ENCODE measurements at regions not wholly inside any gene's neighbourhood (a gene's known extent, or its start where the extent isn't known, plus 50 kb on each side); places are given as distances from the start of the nearest gene placed in this dataset.
"Not testable (repeated sequence)": the region's sequence is repeated elsewhere in the genome, so short reads cannot be mapped to it uniquely, and the experiment has no call there.

DNA sequence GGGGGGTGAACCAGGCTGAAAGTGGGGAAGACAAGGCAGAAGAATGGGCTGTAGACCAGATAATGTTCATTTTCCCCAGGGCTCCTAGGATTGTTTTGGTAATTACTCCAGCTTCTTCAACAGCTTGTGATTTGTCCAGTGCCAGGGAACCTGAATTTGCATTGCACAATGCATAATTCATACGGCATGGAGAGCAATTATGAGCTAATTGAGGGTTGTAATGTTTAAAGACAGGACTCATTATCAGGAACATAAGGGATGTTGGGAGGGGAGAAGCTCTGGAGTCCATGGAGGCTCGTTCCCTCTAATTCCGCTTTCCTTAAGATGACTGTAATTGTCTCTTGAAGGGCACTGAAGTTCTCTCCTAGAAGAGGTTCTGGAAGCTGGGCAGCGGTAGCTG lies 405.0 kb upstream of the ZMIZ1 start:
- TF ChIP-seq CTCF (conservative IDR thresholded peaks at IDR 0.05; ENCODE audit: low read depth, low read length) (no peak), EZH2 (IDR thresholded peaks at IDR 0.05; ENCODE audit: borderline replicate concordance, low read depth, low read length, poor library complexity, severe bottlenecking) (no peak)
- peaks cover 11% of the 10 kb centered on the region for H3K27me3 ChIP-seq (replicated peaks; ENCODE audit: insufficient read depth, low read depth, low read length, poor library complexity)
- no peaks in the 10 kb centered on the region for H3K4me1 ChIP-seq (ENCODE audit: insufficient read depth, low read length, poor library complexity, severe bottlenecking)
- ChIA-PET POLR2A (ENCODE audit: low non-redundant PET) (no interaction called here), CTCF (no interaction called here)
- no peak overlapping the region for H3K4me3 ChIP-seq (ENCODE audit: low read depth, low read length, poor library complexity, severe bottlenecking)
- no peak overlapping the region for H3K27ac ChIP-seq (ENCODE audit: low read depth, low read length, poor library complexity, severe bottlenecking)
- DNase-seq (ENCODE audit: low spot score): no peak
- H3K36me3 ChIP-seq (ENCODE audit: insufficient read depth, low read length, poor library complexity, severe bottlenecking): no peaks in the 10 kb centered on the region
- peaks cover 8% of the 10 kb centered on the region for H3K9me3 ChIP-seq (ENCODE audit: low read depth, low read length, poor library complexity, severe bottlenecking)
- no TSS peak for BruUV-seq (replicated peaks)
- intact Hi-C loops (cut with micrococcal nuclease; ENCODE audit: unreplicated experiment): loop anchor here (10.0 kb wide), 1 partner anchor 401 kb away; the partner anchor contains the start of gene ZMIZ1

DNA sequence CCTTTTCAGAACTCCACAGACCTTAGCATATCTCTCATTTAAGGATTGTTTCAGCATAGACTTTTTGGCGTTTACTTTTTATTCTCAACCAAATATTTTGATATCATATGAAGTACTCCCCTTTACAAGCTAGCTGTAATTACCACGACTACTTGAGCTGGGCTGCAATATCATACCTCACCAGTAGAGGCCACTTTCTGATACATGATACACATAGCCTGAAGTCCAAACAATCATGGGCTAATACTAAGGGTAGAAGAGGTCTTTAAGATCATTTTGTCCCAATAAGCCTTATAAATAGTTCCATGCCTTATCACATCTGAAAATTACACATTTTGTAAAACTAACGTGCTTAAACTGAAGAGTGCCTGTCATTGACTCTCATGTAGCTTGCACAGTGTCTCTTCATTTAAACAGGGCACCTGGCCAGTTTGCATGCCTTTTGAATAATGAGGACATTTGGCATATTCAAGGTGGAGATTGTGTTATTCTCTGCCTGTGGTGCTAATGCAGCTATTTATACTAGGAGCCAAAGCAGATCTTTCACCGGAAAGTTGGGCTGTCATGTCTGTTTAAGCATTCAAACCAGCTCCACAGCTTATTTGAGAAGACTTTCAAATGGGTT lies 403.7 kb upstream of the ZMIZ1 start:
- intact Hi-C loops (cut with micrococcal nuclease; ENCODE audit: unreplicated experiment): loop anchor here (10.0 kb wide), 1 partner anchor 400 kb away; the partner anchor contains the start of gene ZMIZ1
- Histone ChIP-seq H3K4me1 (ENCODE audit: insufficient read depth, low read length, poor library complexity, severe bottlenecking) (no peaks in the 10 kb centered on the region), H3K27ac (ENCODE audit: low read depth, low read length, poor library complexity, severe bottlenecking) (no peak overlapping the region), H3K4me3 (ENCODE audit: low read depth, low read length, poor library complexity, severe bottlenecking) (no peak overlapping the region), H3K9me3 (ENCODE audit: low read depth, low read length, poor library complexity, severe bottlenecking) (peaks cover 8% of the 10 kb centered on the region), H3K36me3 (ENCODE audit: insufficient read depth, low read length, poor library complexity, severe bottlenecking) (no peaks in the 10 kb centered on the region), H3K27me3 (replicated peaks; ENCODE audit: insufficient read depth, low read depth, low read length, poor library complexity) (peaks cover 11% of the 10 kb centered on the region)
- TF ChIP-seq EZH2 (IDR thresholded peaks at IDR 0.05; ENCODE audit: borderline replicate concordance, low read depth, low read length, poor library complexity, severe bottlenecking) (no peak), CTCF (conservative IDR thresholded peaks at IDR 0.05; ENCODE audit: low read depth, low read length) (peak; percentile 51)
- POLR2A ChIA-PET (ENCODE audit: low non-redundant PET): no interaction called here
- CTCF ChIA-PET: no interaction called here
- no TSS peak for BruUV-seq (replicated peaks)
- DNase-seq (ENCODE audit: low spot score): peak; percentile 24

- TF ChIP-seq CTCF (conservative IDR thresholded peaks at IDR 0.05; ENCODE audit: low read depth, low read length): no peak
- TF ChIP-seq EZH2 (IDR thresholded peaks at IDR 0.05; ENCODE audit: borderline replicate concordance, low read depth, low read length, poor library complexity, severe bottlenecking): no peak
- Histone ChIP-seq H3K4me1 (ENCODE audit: insufficient read depth, low read length, poor library complexity, severe bottlenecking) (no peaks in the 10 kb centered on the region), H3K27ac (ENCODE audit: low read depth, low read length, poor library complexity, severe bottlenecking) (no peak overlapping the region), H3K9me3 (ENCODE audit: low read depth, low read length, poor library complexity, severe bottlenecking) (no peaks in the 10 kb centered on the region), H3K27me3 (replicated peaks; ENCODE audit: insufficient read depth, low read depth, low read length, poor library complexity) (peaks cover 8% of the 10 kb centered on the region), H3K4me3 (ENCODE audit: low read depth, low read length, poor library complexity, severe bottlenecking) (no peak overlapping the region), H3K36me3 (ENCODE audit: insufficient read depth, low read length, poor library complexity, severe bottlenecking) (no peaks in the 10 kb centered on the region)
- intact Hi-C loops (cut with micrococcal nuclease; ENCODE audit: unreplicated experiment): no loop called here
- DNase-seq (ENCODE audit: low spot score): no peak
- POLR2A ChIA-PET (ENCODE audit: low non-redundant PET): no interaction called here
- CTCF ChIA-PET: no interaction called here
- no TSS peak for BruUV-seq (replicated peaks)
Measured at GRCh38 chr10:78672918-78673317, 395.8 kb upstream of the ZMIZ1 start.

DNA sequence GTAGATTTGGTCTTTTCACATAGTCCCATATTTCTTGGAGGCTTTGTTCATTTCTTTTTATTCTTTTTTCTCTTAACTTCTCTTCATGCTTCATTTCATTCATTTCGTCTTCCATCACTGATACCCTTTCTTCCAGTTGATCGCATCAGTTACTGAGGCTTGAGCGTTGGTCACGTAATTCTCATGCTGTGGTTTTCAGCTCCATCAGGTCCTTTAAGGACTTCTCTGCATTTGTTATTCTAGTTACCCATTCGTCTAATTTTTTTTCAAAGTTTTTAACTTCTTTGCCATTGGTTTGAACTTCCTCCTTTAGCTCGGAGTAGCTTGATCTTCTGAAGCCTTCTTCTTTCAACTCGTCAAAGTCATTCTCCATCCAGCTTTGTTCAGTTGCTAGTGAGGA lies 387.6 kb upstream of the ZMIZ1 start:
- POLR2A ChIA-PET (ENCODE audit: low non-redundant PET); H3K36me3 ChIP-seq (ENCODE audit: insufficient read depth, low read length, poor library complexity, severe bottlenecking); H3K4me1 ChIP-seq (ENCODE audit: insufficient read depth, low read length, poor library complexity, severe bottlenecking); H3K4me3 ChIP-seq (ENCODE audit: low read depth, low read length, poor library complexity, severe bottlenecking); BruUV-seq (replicated peaks); DNase-seq (ENCODE audit: low spot score); H3K9me3 ChIP-seq (ENCODE audit: low read depth, low read length, poor library complexity, severe bottlenecking); H3K27ac ChIP-seq (ENCODE audit: low read depth, low read length, poor library complexity, severe bottlenecking); intact Hi-C loops (cut with micrococcal nuclease; ENCODE audit: unreplicated experiment); H3K27me3 ChIP-seq (replicated peaks; ENCODE audit: insufficient read depth, low read depth, low read length, poor library complexity); CTCF ChIA-PET: not testable (repeated sequence)

DNA sequence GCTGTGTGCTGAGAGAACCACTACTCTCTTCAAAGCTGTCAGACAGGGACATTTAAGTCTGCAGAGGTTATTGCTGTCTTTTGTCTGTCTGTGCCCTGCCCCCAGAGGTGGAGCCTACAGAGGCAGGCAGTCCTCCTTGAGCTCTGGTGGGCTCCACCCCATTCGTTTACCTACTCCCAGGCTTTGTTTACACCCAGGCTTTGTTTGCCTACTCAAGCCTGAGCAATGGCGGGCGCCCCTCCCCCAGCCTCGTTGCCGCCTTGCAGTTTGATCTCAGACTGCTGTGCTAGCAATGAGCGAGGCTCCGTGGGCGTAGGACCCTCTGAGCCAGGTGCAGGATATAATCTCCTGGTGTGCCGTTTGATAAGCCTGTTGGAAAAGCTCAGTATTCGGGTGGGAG lies 386.8 kb upstream of the ZMIZ1 start:
- H3K9me3 ChIP-seq (ENCODE audit: low read depth, low read length, poor library complexity, severe bottlenecking); H3K27me3 ChIP-seq (replicated peaks; ENCODE audit: insufficient read depth, low read depth, low read length, poor library complexity); H3K27ac ChIP-seq (ENCODE audit: low read depth, low read length, poor library complexity, severe bottlenecking); CTCF ChIA-PET; POLR2A ChIA-PET (ENCODE audit: low non-redundant PET); intact Hi-C loops (cut with micrococcal nuclease; ENCODE audit: unreplicated experiment); BruUV-seq (replicated peaks); DNase-seq (ENCODE audit: low spot score); H3K4me3 ChIP-seq (ENCODE audit: low read depth, low read length, poor library complexity, severe bottlenecking); H3K4me1 ChIP-seq (ENCODE audit: insufficient read depth, low read length, poor library complexity, severe bottlenecking); H3K36me3 ChIP-seq (ENCODE audit: insufficient read depth, low read length, poor library complexity, severe bottlenecking): not testable (repeated sequence)
